Colonic mucosa (tissue), 4 donors: ENCODE measurements at regions not wholly inside any gene's neighbourhood (a gene's known extent, or its start where the extent isn't known, plus 50 kb on each side); places are given as distances from the start of the nearest gene placed in this dataset.
A peak's percentile ranks its signal among the peaks of the same experiment; 100 is the strongest.

Experiments used
- DNase-seq: peaks from one replicate; pipeline ENCODE4 v3.0.0-alpha.2; 2020
- H3K27ac ChIP-seq: fragments of 200-600 bp; one replicate; pipeline ENCODE4 v1.8.0; 2021
- H3K27me3 ChIP-seq: fragments of 200-600 bp; one replicate; pipeline ENCODE4 v1.8.0; 2021
- H3K36me3 ChIP-seq: fragments of 200-600 bp; one replicate; pipeline ENCODE4 v1.8.0; 2021
- H3K4me1 ChIP-seq: fragments of 200-600 bp; one replicate; pipeline ENCODE4 v1.8.0; 2021; ENCODE audit warnings: mild to moderate bottlenecking
- H3K4me3 ChIP-seq: fragments of 200-600 bp; one replicate; pipeline ENCODE4 v1.8.0; 2021
- H3K9ac ChIP-seq, 2 donors: one replicate each; pipeline ENCODE4 v1.7.0; 2013; ENCODE audit warnings: control low read depth in 2 of 2, low read depth in 2 of 2, low read length in 2 of 2
- H3K9me3 ChIP-seq: fragments of 200-600 bp; one replicate; pipeline ENCODE4 v1.8.0; 2021
- intact Hi-C: fragments of 100-400 bp; cut with DNase I; formaldehyde crosslinking; loops from one replicate; pipeline ENCODE4 v1.14.1; 2022
- TF ChIP-seq, protein P1 (sequence below): fragments of 200-600 bp; IDR thresholded peaks from one replicate; pipeline ENCODE4 v1.8.0; 2022; ENCODE audit warnings: antibody characterized with exemption, mild to moderate bottlenecking
- donor health status: healthy.
- donor health status: DM: no; HTN: no; CAD: no.
- donor health status: DM: no; HTN: no; CAD: no.

DNA sequence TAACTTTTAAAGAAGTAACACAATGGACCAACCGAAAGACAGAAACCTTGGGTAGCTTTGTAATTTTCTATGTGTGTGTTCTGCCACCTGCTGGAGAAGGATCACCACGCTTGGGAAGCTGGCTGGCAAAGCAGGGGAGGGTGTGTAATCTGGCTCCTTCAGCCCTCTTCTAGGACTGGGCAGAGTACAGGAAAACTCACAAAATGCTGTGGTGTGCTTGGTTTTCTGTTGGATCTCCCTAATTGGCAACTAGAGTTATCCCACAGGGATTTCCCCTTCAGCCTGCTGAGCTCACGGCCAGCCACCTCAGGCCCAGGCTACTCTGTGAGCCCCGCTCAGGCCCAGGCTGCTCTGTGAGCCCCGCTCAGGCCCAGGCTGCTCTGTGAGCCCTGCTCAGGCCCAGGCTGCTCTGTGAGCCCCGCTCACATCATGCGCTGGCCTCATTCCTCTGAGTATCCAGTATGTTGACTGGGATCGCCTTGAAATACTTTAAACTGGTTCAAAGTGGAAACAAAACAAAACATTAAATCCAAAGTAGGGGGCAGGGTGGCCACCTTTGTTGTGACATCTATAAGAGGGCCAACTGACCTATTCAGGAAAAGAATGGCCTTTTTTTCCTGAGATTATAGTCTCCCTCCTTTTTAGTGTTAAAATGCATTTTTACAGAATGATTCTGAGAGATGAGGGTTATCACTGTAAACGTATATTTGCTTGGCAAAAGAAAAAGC, 52.0 kb upstream of the RNU6-8 start:
- Histone ChIP-seq H3K9ac (no peak overlapping the region), H3K4me1 (no peaks in the 10 kb centered on the region), H3K27ac (no peak overlapping the region)

DNA sequence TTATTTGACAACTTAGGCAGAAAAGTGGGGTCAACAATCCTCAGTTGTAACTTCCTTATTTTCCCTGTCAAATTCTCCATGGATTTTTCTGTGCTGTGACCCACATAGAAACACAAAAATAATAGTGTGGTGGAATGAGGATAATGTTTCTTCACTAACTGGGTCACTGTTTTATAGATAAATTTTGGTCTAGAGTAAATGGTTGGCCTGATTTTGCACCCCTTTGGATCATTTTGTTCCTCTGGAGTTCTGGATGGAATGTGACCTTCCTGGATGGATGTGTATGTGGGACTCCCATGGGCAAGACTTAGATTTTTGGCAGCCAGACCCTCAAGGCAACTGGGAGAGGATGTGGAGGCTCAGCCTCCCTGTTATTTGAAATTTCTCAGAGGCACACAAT, 52.7 kb upstream of the RNU6-8 start:
- Histone ChIP-seq H3K27me3 (no peaks in the 10 kb centered on the region), H3K4me1 (no peaks in the 10 kb centered on the region), H3K9ac (no peak overlapping the region), H3K36me3 (no peaks in the 10 kb centered on the region), H3K4me3 (no peak overlapping the region), H3K27ac (no peak overlapping the region), H3K9me3 (no peaks in the 10 kb centered on the region)
- TF ChIP-seq, protein P1, sequence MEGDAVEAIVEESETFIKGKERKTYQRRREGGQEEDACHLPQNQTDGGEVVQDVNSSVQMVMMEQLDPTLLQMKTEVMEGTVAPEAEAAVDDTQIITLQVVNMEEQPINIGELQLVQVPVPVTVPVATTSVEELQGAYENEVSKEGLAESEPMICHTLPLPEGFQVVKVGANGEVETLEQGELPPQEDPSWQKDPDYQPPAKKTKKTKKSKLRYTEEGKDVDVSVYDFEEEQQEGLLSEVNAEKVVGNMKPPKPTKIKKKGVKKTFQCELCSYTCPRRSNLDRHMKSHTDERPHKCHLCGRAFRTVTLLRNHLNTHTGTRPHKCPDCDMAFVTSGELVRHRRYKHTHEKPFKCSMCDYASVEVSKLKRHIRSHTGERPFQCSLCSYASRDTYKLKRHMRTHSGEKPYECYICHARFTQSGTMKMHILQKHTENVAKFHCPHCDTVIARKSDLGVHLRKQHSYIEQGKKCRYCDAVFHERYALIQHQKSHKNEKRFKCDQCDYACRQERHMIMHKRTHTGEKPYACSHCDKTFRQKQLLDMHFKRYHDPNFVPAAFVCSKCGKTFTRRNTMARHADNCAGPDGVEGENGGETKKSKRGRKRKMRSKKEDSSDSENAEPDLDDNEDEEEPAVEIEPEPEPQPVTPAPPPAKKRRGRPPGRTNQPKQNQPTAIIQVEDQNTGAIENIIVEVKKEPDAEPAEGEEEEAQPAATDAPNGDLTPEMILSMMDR = no peak
- intact Hi-C loops = loop anchor here (5.0 kb wide), 2 partner anchors 217 to 328 kb away; no protein-coding TSS in a partner anchor
- no peak for DNase-seq

More for the DNA sequence above, 52.0 kb upstream of the RNU6-8 start:
- DNase-seq = peak; percentile 75
- Histone ChIP-seq H3K4me3 (no peak overlapping the region), H3K36me3 (no peaks in the 10 kb centered on the region), H3K27me3 (no peaks in the 10 kb centered on the region), H3K9me3 (no peaks in the 10 kb centered on the region)
- TF ChIP-seq, protein P1 = peak; percentile 62
- intact Hi-C loops = loop anchor here (5.0 kb wide), 4 partner anchors 217 to 743 kb away; no protein-coding TSS in a partner anchor

DNA sequence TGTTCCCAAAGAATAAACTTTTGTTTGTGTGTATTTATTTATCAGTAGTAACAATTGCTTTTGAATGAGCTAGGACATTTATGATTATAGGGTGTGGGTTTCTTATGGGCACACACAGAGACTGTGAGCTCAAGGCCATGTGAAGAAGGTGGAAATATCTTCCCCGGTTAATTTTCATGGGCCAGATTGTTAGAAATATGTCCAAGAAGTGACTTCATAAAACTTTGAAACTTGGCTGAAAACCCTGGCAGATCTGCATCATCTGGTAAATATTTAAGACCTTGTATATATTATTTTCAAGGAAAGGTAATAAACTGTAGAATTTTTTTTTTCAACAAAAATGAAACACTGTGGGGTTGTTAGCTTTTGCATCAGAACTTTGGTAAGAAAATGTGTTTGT, 53.5 kb upstream of the RNU6-8 start:
- H3K9ac ChIP-seq = no peak overlapping the region
- H3K4me1 ChIP-seq = no peaks in the 10 kb centered on the region
- TF ChIP-seq, protein P1 = no peak
- no peaks in the 10 kb centered on the region for H3K36me3 ChIP-seq
- intact Hi-C loops = loop anchor here (5.0 kb wide), 2 partner anchors 216 to 329 kb away; no protein-coding TSS in a partner anchor
- no peak overlapping the region for H3K27ac ChIP-seq
- H3K27me3 ChIP-seq = no peaks in the 10 kb centered on the region
- H3K4me3 ChIP-seq = no peak overlapping the region
- DNase-seq = no peak
- no peaks in the 10 kb centered on the region for H3K9me3 ChIP-seq

DNA sequence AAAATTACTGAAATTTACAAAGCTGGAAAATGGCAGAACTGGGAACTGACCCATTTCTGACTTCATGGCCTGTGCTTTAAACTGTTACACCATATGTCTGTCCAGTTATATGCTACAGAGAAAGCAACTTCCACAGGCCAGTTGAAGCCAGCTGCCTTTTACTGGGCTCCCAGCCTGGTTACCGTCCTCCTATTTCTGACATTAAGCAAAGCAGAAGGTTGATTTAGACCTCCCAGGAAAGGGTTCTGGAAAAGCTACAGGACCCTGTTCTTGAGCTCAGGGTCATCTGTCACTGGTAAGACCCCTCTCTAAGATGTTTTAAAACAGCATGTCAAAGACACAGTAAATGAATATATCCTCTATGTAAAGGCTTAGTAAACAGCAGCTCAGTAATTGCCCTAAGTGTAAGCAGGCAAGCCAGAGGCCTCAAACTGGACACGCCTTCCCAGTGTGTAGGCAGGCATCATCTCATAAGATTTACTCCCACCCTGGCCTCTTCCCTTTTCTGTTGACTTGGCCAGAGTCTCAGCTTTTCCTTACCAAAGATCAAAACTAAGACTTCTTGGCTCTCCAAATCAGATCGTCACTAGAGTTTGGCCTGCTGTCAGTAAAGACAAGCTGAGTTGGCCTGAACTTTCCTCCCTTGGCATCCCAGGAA, 55.4 kb upstream of the RNU6-8 start:
- no peak overlapping the region for H3K9ac ChIP-seq
- no peaks in the 10 kb centered on the region for H3K27me3 ChIP-seq
- intact Hi-C loops = loop anchor here (5.0 kb wide), 2 partner anchors 214 to 331 kb away; no protein-coding TSS in a partner anchor
- TF ChIP-seq, protein P1 = no peak
- no peak overlapping the region for H3K4me3 ChIP-seq
- no peak overlapping the region for H3K27ac ChIP-seq
- H3K4me1 ChIP-seq = no peaks in the 10 kb centered on the region
- H3K9me3 ChIP-seq = no peaks in the 10 kb centered on the region
- H3K36me3 ChIP-seq = no peaks in the 10 kb centered on the region
- no peak for DNase-seq

DNA sequence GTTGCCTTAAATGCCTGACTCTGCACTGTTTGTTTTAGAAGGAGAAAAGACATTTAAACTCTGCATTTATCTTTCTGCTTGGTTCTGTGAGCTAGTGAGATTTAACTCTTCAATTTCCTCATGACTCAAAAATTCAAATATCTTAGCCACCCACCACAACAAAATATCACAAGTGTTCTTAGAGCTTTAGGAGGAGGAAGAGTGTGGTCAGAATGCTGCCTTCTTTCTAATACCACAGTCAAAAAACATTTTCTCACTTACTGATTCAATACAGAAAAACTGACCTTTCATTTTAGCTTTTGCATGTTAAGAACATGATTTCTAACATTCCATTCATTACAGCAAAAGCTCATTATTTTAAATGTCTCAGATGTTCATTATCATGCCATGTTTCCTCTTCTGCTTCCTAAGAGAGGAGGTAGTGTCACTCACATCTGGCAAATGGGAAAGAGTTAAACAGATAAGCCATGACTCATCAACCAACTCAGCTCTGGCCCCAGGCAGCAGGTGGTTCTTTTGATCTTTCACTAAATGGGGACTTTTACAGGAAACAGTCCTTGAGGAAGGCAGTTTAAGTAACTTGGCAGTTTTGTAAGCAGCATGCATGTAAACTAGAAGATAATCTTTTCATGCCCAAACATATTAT, 56.4 kb upstream of the RNU6-8 start:
- no peaks in the 10 kb centered on the region for H3K36me3 ChIP-seq
- no peak overlapping the region for H3K4me3 ChIP-seq
- H3K9me3 ChIP-seq = no peaks in the 10 kb centered on the region
- intact Hi-C loops = loop anchor here (5.0 kb wide), 2 partner anchors 213 to 332 kb away; no protein-coding TSS in a partner anchor
- no peaks in the 10 kb centered on the region for H3K4me1 ChIP-seq
- no peaks in the 10 kb centered on the region for H3K27me3 ChIP-seq
- TF ChIP-seq, protein P1 = no peak
- no peak overlapping the region for H3K27ac ChIP-seq
- H3K9ac ChIP-seq = no peak overlapping the region
- no peak for DNase-seq
